ENCODE measurements at regions not wholly inside any gene's neighbourhood (a gene's known extent, or its start where the extent isn't known, plus 50 kb on each side); places are given as distances from the start of the nearest gene placed in this dataset.

DNA sequence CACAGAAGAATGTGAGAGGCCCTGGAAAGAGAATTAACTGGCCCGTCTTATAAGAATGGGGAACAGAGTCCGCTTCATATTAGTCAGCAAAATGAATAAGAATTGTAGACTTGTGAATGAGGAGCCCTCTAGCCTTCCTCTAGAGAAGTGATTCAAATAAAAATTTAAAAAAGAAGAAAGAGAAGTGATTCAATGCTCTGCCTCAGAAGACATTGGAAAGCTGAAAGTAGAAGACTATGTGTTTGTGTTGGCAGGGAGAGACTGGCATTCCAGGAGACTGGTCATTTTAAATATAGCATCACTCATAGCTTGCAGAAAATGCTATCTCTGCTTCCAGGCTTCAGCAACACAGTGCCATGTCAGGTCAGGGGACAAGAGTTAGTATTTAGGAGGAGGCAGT, 190.6 kb upstream of the HS3ST3A1 start:
- TF ChIP-seq, protein P1, sequence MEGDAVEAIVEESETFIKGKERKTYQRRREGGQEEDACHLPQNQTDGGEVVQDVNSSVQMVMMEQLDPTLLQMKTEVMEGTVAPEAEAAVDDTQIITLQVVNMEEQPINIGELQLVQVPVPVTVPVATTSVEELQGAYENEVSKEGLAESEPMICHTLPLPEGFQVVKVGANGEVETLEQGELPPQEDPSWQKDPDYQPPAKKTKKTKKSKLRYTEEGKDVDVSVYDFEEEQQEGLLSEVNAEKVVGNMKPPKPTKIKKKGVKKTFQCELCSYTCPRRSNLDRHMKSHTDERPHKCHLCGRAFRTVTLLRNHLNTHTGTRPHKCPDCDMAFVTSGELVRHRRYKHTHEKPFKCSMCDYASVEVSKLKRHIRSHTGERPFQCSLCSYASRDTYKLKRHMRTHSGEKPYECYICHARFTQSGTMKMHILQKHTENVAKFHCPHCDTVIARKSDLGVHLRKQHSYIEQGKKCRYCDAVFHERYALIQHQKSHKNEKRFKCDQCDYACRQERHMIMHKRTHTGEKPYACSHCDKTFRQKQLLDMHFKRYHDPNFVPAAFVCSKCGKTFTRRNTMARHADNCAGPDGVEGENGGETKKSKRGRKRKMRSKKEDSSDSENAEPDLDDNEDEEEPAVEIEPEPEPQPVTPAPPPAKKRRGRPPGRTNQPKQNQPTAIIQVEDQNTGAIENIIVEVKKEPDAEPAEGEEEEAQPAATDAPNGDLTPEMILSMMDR (conservative IDR thresholded peaks at IDR 0.05) = no peak
- TF ChIP-seq ZFX (IDR thresholded peaks at IDR 0.05) = no peak

All from C4-2B (cell line).